Endodermal cell (in vitro differentiated cells): ENCODE measurements at regions not wholly inside any gene's neighbourhood (a gene's known extent, or its start where the extent isn't known, plus 50 kb on each side); places are given as distances from the start of the nearest gene placed in this dataset.

ENCODE experiments used
- DNase-seq: peaks from one replicate; pipeline ENCODE4 v3.0.0-alpha.2; 2017
- H3K27ac ChIP-seq: 2 replicates; pipeline ENCODE4 v1.5.1; 2013; ENCODE audit warnings: mild to moderate bottlenecking, low read depth, low read length, moderate library complexity
- H3K27me3 ChIP-seq: 2 replicates; pipeline ENCODE4 v1.6.1; 2013; ENCODE audit warnings: mild to moderate bottlenecking, low read length, moderate library complexity; ENCODE audit not compliant: insufficient read depth, control insufficient read depth, poor library complexity, severe bottlenecking
- H3K36me3 ChIP-seq: 2 replicates; pipeline ENCODE4 v1.7.0; 2013; ENCODE audit warnings: mild to moderate bottlenecking, low read length, moderate library complexity; ENCODE audit not compliant: control insufficient read depth, insufficient read depth
- H3K4me1 ChIP-seq: one replicate; pipeline ENCODE4 v1.7.0; 2013; ENCODE audit warnings: low read length; ENCODE audit not compliant: control insufficient read depth, insufficient read depth
- H3K4me3 ChIP-seq: 2 replicates; pipeline ENCODE4 v1.5.1; 2013; ENCODE audit warnings: mild to moderate bottlenecking, low read length, moderate library complexity
- H3K9ac ChIP-seq: 2 replicates; pipeline ENCODE4 v1.6.1; 2013; ENCODE audit warnings: mild to moderate bottlenecking, low read length, moderate library complexity; ENCODE audit not compliant: poor library complexity, severe bottlenecking; ENCODE audit errors: extremely low read depth
- H3K9me3 ChIP-seq: 2 replicates; pipeline ENCODE4 v1.6.1; 2013; ENCODE audit warnings: mild to moderate bottlenecking, low read length, moderate library complexity; ENCODE audit not compliant: control insufficient read depth
- H3K27ac Mint-ChIP-seq: 2 replicates; pipeline ENCODE4 v1.8.0; 2020; ENCODE audit warnings: mixed read lengths
- H3K27me3 Mint-ChIP-seq: 2 replicates; pipeline ENCODE4 v1.8.0; 2021; ENCODE audit warnings: mild to moderate bottlenecking, mixed read lengths; ENCODE audit not compliant: insufficient read depth
- H3K36me3 Mint-ChIP-seq: 2 replicates; pipeline ENCODE4 v1.8.0; 2020; ENCODE audit warnings: low read depth, mixed read lengths
- H3K4me1 Mint-ChIP-seq: 2 replicates; pipeline ENCODE4 v1.8.0; 2020; ENCODE audit warnings: mixed read lengths
- H3K4me3 Mint-ChIP-seq: 2 replicates; pipeline ENCODE4 v1.8.0; 2020; ENCODE audit warnings: mild to moderate bottlenecking, moderate library complexity, mixed read lengths
- H3K9me3 Mint-ChIP-seq: 2 replicates; pipeline ENCODE4 v1.8.0; 2020; ENCODE audit warnings: mild to moderate bottlenecking, mixed read lengths
- CTCF ChIP-seq: fragments of 200-600 bp; sonication (generic); conservative IDR thresholded peaks from 2 replicates; pipeline ENCODE4 v1.5.0; 2021; ENCODE audit warnings: antibody characterized with exemption, mild to moderate bottlenecking
- WGBS, 2 experiments: methylation state at CpG; one replicate each; pipeline versions ENCODE4 v1.1.5 to v1.1.7; 2013; ENCODE audit warnings: missing lambda C conversion rate in 2 of 2, mixed read lengths in 1 of 2; ENCODE audit not compliant: insufficient coverage in 1 of 2, insufficient read length in 1 of 2; 5-methylcytosine and 5-hydroxymethylcytosine counted together

GRCh38 chr22:49282596-49282995 is 545.1 kb downstream of the BRD1 start:
- H3K27ac ChIP-seq, result no peak overlapping the region
- Mint-ChIP-seq H3K36me3 (no peaks in the 10 kb centered on the region), H3K4me1 (no peaks in the 10 kb centered on the region), H3K27me3 (peaks cover 2% of the 10 kb centered on the region), H3K4me3 (no peak overlapping the region), H3K9me3 (no peaks in the 10 kb centered on the region), H3K27ac (no peak overlapping the region)
- H3K9ac ChIP-seq, result no peak overlapping the region
- no peaks in the 10 kb centered on the region for H3K27me3 ChIP-seq
- no peak overlapping the region for H3K4me3 ChIP-seq
- no peak for DNase-seq
- no peak for TF ChIP-seq CTCF
- H3K36me3 ChIP-seq, result no peaks in the 10 kb centered on the region
- no peaks in the 10 kb centered on the region for H3K9me3 ChIP-seq
- H3K4me1 ChIP-seq, result no peaks in the 10 kb centered on the region
- 86 to 88% methylated on average over 11 to 12 of the region's 12 CpGs for WGBS, 2 experiments

GRCh38 chr22:49281467-49282340 is 546.0 kb downstream of the BRD1 start:
- H3K4me3 Mint-ChIP-seq, result no peak overlapping the region
- no peak overlapping the region for H3K4me3 ChIP-seq
- no peaks in the 10 kb centered on the region for H3K9me3 ChIP-seq
- no peaks in the 10 kb centered on the region for H3K27me3 ChIP-seq
- no peaks in the 10 kb centered on the region for H3K36me3 Mint-ChIP-seq
- H3K27me3 Mint-ChIP-seq, result peaks cover 2% of the 10 kb centered on the region
- no peak overlapping the region for H3K9ac ChIP-seq
- H3K9me3 Mint-ChIP-seq, result no peaks in the 10 kb centered on the region
- no peak overlapping the region for H3K27ac Mint-ChIP-seq
- 79 to 82% methylated on average over 13 to 14 of the region's 14 CpGs for WGBS, 2 experiments
- no peaks in the 10 kb centered on the region for H3K4me1 ChIP-seq
- no peak overlapping the region for H3K27ac ChIP-seq
- no peaks in the 10 kb centered on the region for H3K4me1 Mint-ChIP-seq
- DNase-seq, result no peak
- TF ChIP-seq CTCF, result no peak
- no peaks in the 10 kb centered on the region for H3K36me3 ChIP-seq

- Histone ChIP-seq H3K4me3 (no peak overlapping the region), H3K27ac (no peak overlapping the region), H3K36me3 (no peaks in the 10 kb centered on the region), H3K4me1 (no peaks in the 10 kb centered on the region), H3K9me3 (no peaks in the 10 kb centered on the region), H3K27me3 (no peaks in the 10 kb centered on the region), H3K9ac (no peak overlapping the region)
- TF ChIP-seq CTCF, result no peak
- H3K27me3 Mint-ChIP-seq, result peaks cover 2% of the 10 kb centered on the region
- H3K4me1 Mint-ChIP-seq, result no peaks in the 10 kb centered on the region
- H3K4me3 Mint-ChIP-seq, result no peak overlapping the region
- H3K9me3 Mint-ChIP-seq, result no peaks in the 10 kb centered on the region
- H3K27ac Mint-ChIP-seq, result no peak overlapping the region
- H3K36me3 Mint-ChIP-seq, result no peaks in the 10 kb centered on the region
- 92 to 100% methylated on average over 3 to 9 of the region's 9 CpGs for WGBS, 2 experiments
- no peak for DNase-seq
These were observed 549.3 kb downstream of the BRD1 start for GRCh38 chr22:49278340-49278739.
